OCI-LY3 (cell line): ENCODE measurements at regions not wholly inside any gene's neighbourhood (a gene's known extent, or its start where the extent isn't known, plus 50 kb on each side); places are given as distances from the start of the nearest gene placed in this dataset.

Source experiments
- H2AFZ ChIP-seq: fragments of 200-600, 300-600 bp; shearing (Covaris generic); 2 replicates; pipeline ENCODE4 v1.6.0; 2014; ENCODE audit warnings: antibody characterized with exemption, low read depth, low read length
- H3K27ac ChIP-seq: fragments of 200-600, 300-600 bp; sonication (generic); 2 replicates; pipeline ENCODE4 v1.5.1; 2014; ENCODE audit warnings: mild to moderate bottlenecking, low read length, moderate library complexity, mixed read lengths
- H3K27me3 ChIP-seq: fragments of 200-600, 300-600 bp; sonication (generic); 2 replicates; pipeline ENCODE4 v1.6.1; 2014; ENCODE audit warnings: low read depth, low read length, mixed read lengths
- H3K36me3 ChIP-seq: fragments of 200-600, 300-600 bp; sonication (generic); replicated peaks from 2 replicates; pipeline ENCODE3; 2014; ENCODE audit warnings: low read depth, low read length, mixed read lengths
- H3K4me1 ChIP-seq: fragments of 300-600, 200-600 bp; sonication (generic); 2 replicates; pipeline ENCODE4 v1.6.1; 2014; ENCODE audit warnings: low read length, mixed read lengths
- H3K4me2 ChIP-seq: fragments of 200-600, 300-600 bp; sonication (generic); 2 replicates; pipeline ENCODE4 v1.6.1; 2014; ENCODE audit warnings: low read length, mixed read lengths
- H3K4me3 ChIP-seq: fragments of 300-600, 200-600 bp; sonication (generic); 2 replicates; pipeline ENCODE4 v1.5.1; 2014; ENCODE audit warnings: antibody characterized with exemption, mild to moderate bottlenecking, low read length, moderate library complexity
- H3K79me2 ChIP-seq: fragments of 300-600, 200-600 bp; shearing (Covaris generic); 2 replicates; pipeline ENCODE4 v1.6.1; 2014; ENCODE audit warnings: mild to moderate bottlenecking, low read length, mixed read lengths
- H3K9ac ChIP-seq: fragments of 300-600, 200-600 bp; shearing (Covaris generic); 2 replicates; pipeline ENCODE4 v1.6.0; 2014; ENCODE audit warnings: mild to moderate bottlenecking, low read length, moderate library complexity
- H3K9me3 ChIP-seq: fragments of 200-600, 300-600 bp; shearing (Covaris generic); 2 replicates; pipeline ENCODE4 v1.6.1; 2014; ENCODE audit warnings: low read length, mixed read lengths; ENCODE audit not compliant: insufficient read depth
- H4K20me1 ChIP-seq: fragments of 200-600, 300-600 bp; sonication (generic); 2 replicates; pipeline ENCODE4 v1.6.1; 2016; ENCODE audit warnings: low read length, mixed read lengths; ENCODE audit not compliant: insufficient read depth
- EZH2phosphoT487 ChIP-seq: fragments of 200-600 bp; shearing (Covaris generic); IDR thresholded peaks from 2 replicates; pipeline ENCODE4 v1.6.1; 2018; ENCODE audit warnings: antibody characterized with exemption, mixed run types, low read depth
- TF ChIP-seq, protein P1 (sequence below): fragments of 200-600, 300-600 bp; sonication (generic); IDR thresholded peaks from 2 replicates; pipeline ENCODE4 v1.5.1; 2014; ENCODE audit warnings: antibody characterized with exemption, low read length, low read depth

DNA sequence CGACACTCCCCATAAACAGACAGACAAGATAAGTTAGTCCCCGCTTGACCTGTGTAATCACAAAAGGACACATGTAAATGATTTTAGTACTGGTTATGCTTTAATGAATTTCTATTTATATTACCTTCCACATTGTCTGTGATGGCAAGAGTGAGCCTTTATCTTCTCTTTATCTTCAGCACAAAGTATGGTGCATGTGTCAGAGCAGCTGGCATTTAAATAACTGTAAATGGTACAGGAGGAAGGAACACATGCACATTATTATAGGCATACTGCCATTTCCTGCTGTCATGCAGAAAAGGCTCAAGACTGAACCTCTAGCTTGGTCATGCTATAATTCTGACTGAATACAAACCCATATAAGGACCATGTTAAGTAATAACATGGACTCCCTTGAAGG lies 1342.7 kb upstream of the TENM4 start:
- Histone ChIP-seq H3K27me3 (no peaks in the 10 kb centered on the region), H3K36me3 (no peaks in the 10 kb centered on the region), H3K4me1 (no peaks in the 10 kb centered on the region), H3K9ac (no peak overlapping the region), H3K9me3 (no peaks in the 10 kb centered on the region), H3K79me2 (no peaks in the 10 kb centered on the region), H3K27ac (no peak overlapping the region), H3K4me3 (no peak overlapping the region), H4K20me1 (no peaks in the 10 kb centered on the region), H2AFZ (no peak overlapping the region), H3K4me2 (no peak overlapping the region)
- TF ChIP-seq, protein P1, sequence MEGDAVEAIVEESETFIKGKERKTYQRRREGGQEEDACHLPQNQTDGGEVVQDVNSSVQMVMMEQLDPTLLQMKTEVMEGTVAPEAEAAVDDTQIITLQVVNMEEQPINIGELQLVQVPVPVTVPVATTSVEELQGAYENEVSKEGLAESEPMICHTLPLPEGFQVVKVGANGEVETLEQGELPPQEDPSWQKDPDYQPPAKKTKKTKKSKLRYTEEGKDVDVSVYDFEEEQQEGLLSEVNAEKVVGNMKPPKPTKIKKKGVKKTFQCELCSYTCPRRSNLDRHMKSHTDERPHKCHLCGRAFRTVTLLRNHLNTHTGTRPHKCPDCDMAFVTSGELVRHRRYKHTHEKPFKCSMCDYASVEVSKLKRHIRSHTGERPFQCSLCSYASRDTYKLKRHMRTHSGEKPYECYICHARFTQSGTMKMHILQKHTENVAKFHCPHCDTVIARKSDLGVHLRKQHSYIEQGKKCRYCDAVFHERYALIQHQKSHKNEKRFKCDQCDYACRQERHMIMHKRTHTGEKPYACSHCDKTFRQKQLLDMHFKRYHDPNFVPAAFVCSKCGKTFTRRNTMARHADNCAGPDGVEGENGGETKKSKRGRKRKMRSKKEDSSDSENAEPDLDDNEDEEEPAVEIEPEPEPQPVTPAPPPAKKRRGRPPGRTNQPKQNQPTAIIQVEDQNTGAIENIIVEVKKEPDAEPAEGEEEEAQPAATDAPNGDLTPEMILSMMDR, result no peak
- no peak for TF ChIP-seq EZH2phosphoT487

DNA sequence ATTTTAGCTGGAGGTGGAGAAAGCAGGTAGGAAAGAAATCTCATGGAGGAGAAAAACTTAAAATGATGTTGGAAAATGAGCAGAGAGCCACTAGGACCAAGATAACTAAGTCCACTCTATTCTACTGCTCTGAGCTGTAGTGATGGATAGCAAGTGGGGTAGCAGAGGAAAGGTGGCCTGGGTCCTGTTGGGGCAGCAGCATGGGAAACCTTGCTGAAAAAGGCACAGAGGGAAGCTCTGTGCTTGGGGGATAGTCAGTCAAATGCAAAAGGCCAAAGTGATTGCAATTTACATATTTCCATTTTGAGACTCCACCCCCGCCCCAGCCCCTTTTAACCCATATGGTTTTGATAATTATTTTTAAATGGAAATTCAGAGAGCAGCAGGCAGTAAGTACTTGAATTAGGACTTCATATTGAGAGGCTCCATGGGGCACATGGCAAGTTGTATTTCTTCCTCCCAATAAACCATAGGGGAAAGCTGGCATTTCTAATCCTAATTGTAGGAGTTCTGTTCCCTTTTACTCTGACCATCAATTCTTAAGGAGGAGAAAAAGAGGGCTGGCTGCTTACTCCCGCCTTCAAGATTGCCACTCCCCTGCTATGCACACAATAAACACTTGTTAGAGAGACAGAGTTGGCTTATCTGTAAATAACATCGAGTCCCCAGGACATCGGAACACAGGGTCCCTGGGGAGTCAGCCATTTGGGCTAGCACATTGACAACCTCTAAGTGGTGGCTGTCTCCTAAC lies 1341.5 kb upstream of the TENM4 start:
- H3K27ac ChIP-seq, result no peak overlapping the region
- no peak overlapping the region for H3K4me2 ChIP-seq
- no peaks in the 10 kb centered on the region for H4K20me1 ChIP-seq
- H3K4me1 ChIP-seq, result no peaks in the 10 kb centered on the region
- no peaks in the 10 kb centered on the region for H3K9me3 ChIP-seq
- H3K9ac ChIP-seq, result no peak overlapping the region
- no peaks in the 10 kb centered on the region for H3K27me3 ChIP-seq
- TF ChIP-seq, protein P1, result no peak
- no peak for TF ChIP-seq EZH2phosphoT487
- no peaks in the 10 kb centered on the region for H3K36me3 ChIP-seq
- H3K79me2 ChIP-seq, result no peaks in the 10 kb centered on the region
- H3K4me3 ChIP-seq, result no peak overlapping the region
- H2AFZ ChIP-seq, result no peak overlapping the region

DNA sequence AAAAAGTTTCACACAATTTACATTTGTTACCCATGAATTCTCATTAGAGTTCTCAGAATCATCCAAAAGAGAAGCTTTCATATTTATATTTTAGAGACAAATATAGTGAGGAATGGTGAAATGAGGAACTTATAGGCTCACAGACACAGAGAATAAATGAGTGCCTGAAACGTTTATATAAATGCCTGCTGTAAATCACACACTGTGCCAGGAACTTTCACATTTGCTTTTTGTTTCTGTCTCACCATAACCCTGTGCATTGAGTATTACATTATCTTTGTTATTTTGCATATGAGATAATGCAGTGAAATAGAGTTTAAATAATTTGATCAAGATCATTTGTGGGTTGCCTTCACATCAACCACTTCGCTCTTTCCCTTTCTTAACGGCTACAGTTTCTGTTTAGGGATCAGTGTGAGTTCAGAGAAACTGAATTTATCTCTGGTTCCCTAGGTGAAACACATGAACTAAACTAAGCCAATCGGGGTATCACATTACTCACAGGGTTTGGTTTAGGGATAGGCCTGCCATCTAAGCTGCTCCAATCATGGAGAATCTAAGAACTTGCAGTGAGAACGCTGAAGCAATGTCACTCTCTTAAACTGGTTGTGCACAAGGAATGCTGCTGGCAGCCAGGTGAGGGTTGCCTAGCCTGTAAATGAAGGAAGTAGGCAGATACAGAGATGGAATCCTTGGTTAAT lies 1339.2 kb upstream of the TENM4 start:
- H2AFZ ChIP-seq, result no peak overlapping the region
- H3K4me2 ChIP-seq, result no peak overlapping the region
- no peak for TF ChIP-seq EZH2phosphoT487
- TF ChIP-seq, protein P1, result no peak

DNA sequence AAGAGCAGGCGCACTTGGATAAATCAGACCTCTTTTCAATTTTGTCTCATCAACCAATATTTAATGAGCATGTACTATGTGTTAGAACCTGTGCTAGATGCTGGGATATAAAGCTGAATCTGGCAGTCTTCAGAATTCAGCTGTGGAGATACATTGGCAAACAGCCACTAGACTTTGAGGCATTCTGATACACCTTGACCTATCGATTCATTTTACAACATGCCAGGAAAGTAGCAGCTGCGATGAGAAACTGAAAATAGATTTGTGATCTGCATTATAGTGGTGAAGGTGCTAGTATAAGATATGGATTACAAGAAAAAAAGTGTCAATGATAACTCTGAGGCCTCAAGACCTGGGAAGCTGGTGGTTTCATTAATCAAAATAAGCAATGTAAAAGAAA lies 1338.1 kb upstream of the TENM4 start:
- no peak for TF ChIP-seq EZH2phosphoT487
- TF ChIP-seq, protein P1, result no peak
- H3K4me3 ChIP-seq, result no peak overlapping the region
- no peaks in the 10 kb centered on the region for H3K4me1 ChIP-seq
- H3K36me3 ChIP-seq, result no peaks in the 10 kb centered on the region
- no peaks in the 10 kb centered on the region for H4K20me1 ChIP-seq
- H3K27ac ChIP-seq, result no peak overlapping the region
- no peak overlapping the region for H3K9ac ChIP-seq
- H3K4me2 ChIP-seq, result no peak overlapping the region
- no peaks in the 10 kb centered on the region for H3K9me3 ChIP-seq
- H2AFZ ChIP-seq, result no peak overlapping the region
- H3K27me3 ChIP-seq, result no peaks in the 10 kb centered on the region
- no peaks in the 10 kb centered on the region for H3K79me2 ChIP-seq

More for the DNA sequence above, 1339.2 kb upstream of the TENM4 start:
- H3K27ac ChIP-seq, result no peak overlapping the region
- no peaks in the 10 kb centered on the region for H3K27me3 ChIP-seq
- no peaks in the 10 kb centered on the region for H3K4me1 ChIP-seq
- no peaks in the 10 kb centered on the region for H3K9me3 ChIP-seq
- H3K4me3 ChIP-seq, result no peak overlapping the region
- H3K9ac ChIP-seq, result no peak overlapping the region
- H3K36me3 ChIP-seq, result no peaks in the 10 kb centered on the region
- H3K79me2 ChIP-seq, result no peaks in the 10 kb centered on the region
- H4K20me1 ChIP-seq, result no peaks in the 10 kb centered on the region
